ENCODE measurements at regions not wholly inside any gene's neighbourhood (a gene's known extent, or its start where the extent isn't known, plus 50 kb on each side); places are given as distances from the start of the nearest gene placed in this dataset.

DNA sequence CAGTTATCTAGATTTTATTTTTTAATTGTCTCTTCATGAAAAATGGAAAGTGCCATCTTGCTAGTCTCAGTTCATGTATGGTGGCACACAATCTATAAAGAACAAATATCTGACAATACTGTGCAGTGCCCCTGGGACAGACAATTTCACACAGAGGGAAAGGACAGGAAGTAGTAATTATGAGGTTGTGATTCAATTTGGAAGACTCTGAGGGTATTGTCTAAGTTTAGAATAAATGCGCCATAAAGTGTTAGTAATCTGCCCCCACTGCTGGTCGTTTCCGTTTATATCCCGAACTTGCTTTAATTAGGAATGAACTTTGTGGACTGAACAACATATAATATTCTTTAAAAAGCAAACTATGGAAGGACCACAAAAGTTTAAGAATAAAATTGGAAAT, 196.4 kb upstream of the SLC24A5 start:
- no peaks in the 10 kb centered on the region for H3K9me3 ChIP-seq
- WGBS, result 77% methylated on average over 4 of the region's 4 CpGs
- no peaks in the 10 kb centered on the region for H3K36me3 ChIP-seq
- H3K27ac ChIP-seq, result no peak overlapping the region
- no peaks in the 10 kb centered on the region for H3K27me3 ChIP-seq
- H3K4me3 ChIP-seq, result no peak overlapping the region
- no peak for TF ChIP-seq POLR2A (IDR thresholded peaks at IDR 0.05)
- no peak for TF ChIP-seq POLR2AphosphoS5 (IDR thresholded peaks at IDR 0.05)
- TF ChIP-seq EP300 (IDR thresholded peaks at IDR 0.05), result no peak
- TF ChIP-seq, protein P1, sequence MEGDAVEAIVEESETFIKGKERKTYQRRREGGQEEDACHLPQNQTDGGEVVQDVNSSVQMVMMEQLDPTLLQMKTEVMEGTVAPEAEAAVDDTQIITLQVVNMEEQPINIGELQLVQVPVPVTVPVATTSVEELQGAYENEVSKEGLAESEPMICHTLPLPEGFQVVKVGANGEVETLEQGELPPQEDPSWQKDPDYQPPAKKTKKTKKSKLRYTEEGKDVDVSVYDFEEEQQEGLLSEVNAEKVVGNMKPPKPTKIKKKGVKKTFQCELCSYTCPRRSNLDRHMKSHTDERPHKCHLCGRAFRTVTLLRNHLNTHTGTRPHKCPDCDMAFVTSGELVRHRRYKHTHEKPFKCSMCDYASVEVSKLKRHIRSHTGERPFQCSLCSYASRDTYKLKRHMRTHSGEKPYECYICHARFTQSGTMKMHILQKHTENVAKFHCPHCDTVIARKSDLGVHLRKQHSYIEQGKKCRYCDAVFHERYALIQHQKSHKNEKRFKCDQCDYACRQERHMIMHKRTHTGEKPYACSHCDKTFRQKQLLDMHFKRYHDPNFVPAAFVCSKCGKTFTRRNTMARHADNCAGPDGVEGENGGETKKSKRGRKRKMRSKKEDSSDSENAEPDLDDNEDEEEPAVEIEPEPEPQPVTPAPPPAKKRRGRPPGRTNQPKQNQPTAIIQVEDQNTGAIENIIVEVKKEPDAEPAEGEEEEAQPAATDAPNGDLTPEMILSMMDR (IDR thresholded peaks at IDR 0.05), result no peak
- DNase-seq (ENCODE audit: low spot score in 2 of 2), result no peak
- no peaks in the 10 kb centered on the region for H3K4me1 ChIP-seq

GRCh38 chr15:47929138-47929803, 191.5 kb upstream of the SLC24A5 start:
- Histone ChIP-seq H3K36me3 (no peaks in the 10 kb centered on the region), H3K27ac (no peak overlapping the region), H3K9me3 (no peaks in the 10 kb centered on the region), H3K27me3 (no peaks in the 10 kb centered on the region), H3K4me1 (peaks cover 3% of the 10 kb centered on the region), H3K4me3 (no peak overlapping the region)
- TF ChIP-seq POLR2AphosphoS5 (IDR thresholded peaks at IDR 0.05) (no peak), EP300 (IDR thresholded peaks at IDR 0.05) (no peak), POLR2A (IDR thresholded peaks at IDR 0.05) (no peak)
- TF ChIP-seq, protein P1 (IDR thresholded peaks at IDR 0.05), result no peak
- no peak for DNase-seq (ENCODE audit: low spot score in 2 of 2)
- WGBS, result 82% methylated on average over 6 of the region's 6 CpGs

- no peak for DNase-seq (ENCODE audit: low spot score in 2 of 2)
- Histone ChIP-seq H3K4me3 (no peak overlapping the region), H3K9me3 (no peaks in the 10 kb centered on the region), H3K27me3 (no peaks in the 10 kb centered on the region), H3K36me3 (no peaks in the 10 kb centered on the region), H3K27ac (no peak overlapping the region), H3K4me1 (peaks cover 3% of the 10 kb centered on the region)
- TF ChIP-seq POLR2A (IDR thresholded peaks at IDR 0.05), result no peak
- 85% methylated on average over 3 of the region's 3 CpGs for WGBS
Measured at GRCh38 chr15:47932261-47932660, 188.5 kb upstream of the SLC24A5 start.

DNA sequence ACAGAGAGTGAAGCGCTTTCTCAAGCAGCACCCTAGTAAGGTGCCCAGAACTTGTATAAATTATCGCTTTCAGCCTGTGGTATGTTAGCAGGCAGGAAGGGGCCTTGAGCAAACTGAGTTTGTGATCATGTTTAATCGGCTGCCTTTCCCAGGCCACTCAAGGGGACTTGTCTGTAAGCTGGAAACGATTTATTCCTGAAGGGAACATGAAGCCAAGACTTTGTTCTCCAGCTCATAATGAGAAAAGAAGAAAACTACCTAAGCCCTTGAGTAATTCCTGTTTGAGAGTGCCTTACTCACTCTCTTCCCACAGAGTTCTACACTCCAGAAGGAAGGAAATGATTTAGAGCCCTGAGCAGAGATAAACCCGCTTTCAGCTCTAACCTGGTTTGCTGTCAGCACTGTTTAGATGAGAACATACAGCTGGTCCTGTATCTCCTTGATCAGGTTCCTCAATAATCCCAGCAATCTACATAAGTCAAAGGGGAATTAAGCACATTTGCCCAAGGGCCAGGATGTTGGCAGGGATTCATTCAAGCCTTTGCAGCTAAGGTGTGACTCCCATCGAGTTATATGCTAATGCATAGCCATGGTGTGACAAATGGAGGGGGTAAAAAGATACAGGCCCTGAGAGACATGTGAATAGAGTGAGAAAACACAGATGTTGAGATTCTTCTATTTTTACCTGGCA, 187.7 kb upstream of the SLC24A5 start:
- 52% methylated on average over 6 of the region's 6 CpGs for WGBS
- no peak overlapping the region for H3K4me3 ChIP-seq
- H3K27me3 ChIP-seq, result no peaks in the 10 kb centered on the region
- H3K4me1 ChIP-seq, result peaks cover 3% of the 10 kb centered on the region
- no peaks in the 10 kb centered on the region for H3K36me3 ChIP-seq
- TF ChIP-seq POLR2A (IDR thresholded peaks at IDR 0.05) (no peak), EP300 (IDR thresholded peaks at IDR 0.05) (no peak), POLR2AphosphoS5 (IDR thresholded peaks at IDR 0.05) (no peak)
- TF ChIP-seq, protein P1 (IDR thresholded peaks at IDR 0.05), result no peak
- no peak for DNase-seq (ENCODE audit: low spot score in 2 of 2)
- H3K9me3 ChIP-seq, result no peaks in the 10 kb centered on the region
- no peak overlapping the region for H3K27ac ChIP-seq

DNA sequence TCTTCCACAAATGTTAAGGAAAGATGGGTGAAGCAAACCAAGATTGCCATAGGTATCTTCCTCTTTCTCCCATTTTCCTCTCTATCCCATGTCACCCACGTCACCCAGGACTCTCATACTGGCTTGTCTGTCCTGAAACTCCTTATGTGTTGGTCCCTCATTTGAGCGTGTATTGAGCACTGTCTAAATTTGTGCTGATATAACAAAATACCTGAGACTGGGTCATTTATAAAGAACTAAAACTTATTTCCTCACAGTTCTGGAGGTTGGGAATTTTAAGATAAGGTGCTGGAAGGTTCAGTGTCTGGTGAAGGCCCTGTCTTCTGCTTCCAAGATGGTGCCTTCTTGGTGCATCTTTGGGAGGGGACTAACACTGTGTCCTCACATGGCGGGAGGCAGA, 186.9 kb upstream of the SLC24A5 start:
- WGBS, result 94% methylated on average over 3 of the region's 3 CpGs
- no peak overlapping the region for H3K27ac ChIP-seq
- no peak overlapping the region for H3K4me3 ChIP-seq
- DNase-seq (ENCODE audit: low spot score in 2 of 2), result no peak
- H3K4me1 ChIP-seq, result peaks cover 3% of the 10 kb centered on the region
- no peaks in the 10 kb centered on the region for H3K27me3 ChIP-seq
- no peaks in the 10 kb centered on the region for H3K9me3 ChIP-seq
- H3K36me3 ChIP-seq, result no peaks in the 10 kb centered on the region
- TF ChIP-seq POLR2A (IDR thresholded peaks at IDR 0.05) (no peak), POLR2AphosphoS5 (IDR thresholded peaks at IDR 0.05) (no peak), EP300 (IDR thresholded peaks at IDR 0.05) (no peak)
- TF ChIP-seq, protein P1 (IDR thresholded peaks at IDR 0.05), result no peak

Data from suprapubic skin (tissue), 4 donors.